OCI-LY1 (cell line): ENCODE measurements at regions not wholly inside any gene's neighbourhood (a gene's known extent, or its start where the extent isn't known, plus 50 kb on each side); places are given as distances from the start of the nearest gene placed in this dataset.

Experiments used
- H2AFZ ChIP-seq: fragments of 200-600 bp; sonication (generic), shearing (Covaris generic); 2 replicates; pipeline ENCODE4 v1.6.0; 2014; ENCODE audit warnings: antibody characterized with exemption, mild to moderate bottlenecking, low read length
- H3F3A ChIP-seq: fragments of 200-600 bp; sonication (generic), shearing (Covaris generic); 2 replicates; pipeline ENCODE4 v1.6.0; 2014; ENCODE audit warnings: mild to moderate bottlenecking, antibody characterized with exemption, low read length, moderate library complexity; ENCODE audit not compliant: insufficient read depth
- H3K27ac ChIP-seq: fragments of 200-600 bp; sonication (generic); 2 replicates; pipeline ENCODE4 v1.5.1; 2014; ENCODE audit warnings: low read length, mixed run types, mild to moderate bottlenecking, low read depth; ENCODE audit not compliant: poor library complexity, severe bottlenecking
- H3K27me3 ChIP-seq: fragments of 200-600 bp; sonication (generic); 2 replicates; pipeline ENCODE4 v1.6.0; 2014; ENCODE audit warnings: antibody characterized with exemption, mild to moderate bottlenecking, low read length, moderate library complexity; ENCODE audit not compliant: insufficient read depth
- H3K36me3 ChIP-seq: fragments of 200-600 bp; sonication (generic); 2 replicates; pipeline ENCODE4 v1.6.1; 2014; ENCODE audit warnings: mild to moderate bottlenecking, antibody characterized with exemption, low read length, moderate library complexity, mixed read lengths; ENCODE audit not compliant: insufficient read depth
- H3K4me1 ChIP-seq: fragments of 200-600 bp; sonication (generic); 2 replicates; pipeline ENCODE4 v1.5.1; 2014; ENCODE audit warnings: mild to moderate bottlenecking, low read length, moderate library complexity; ENCODE audit not compliant: insufficient read depth, severe bottlenecking
- H3K4me2 ChIP-seq: fragments of 200-600 bp; sonication (generic), shearing (Covaris generic); 2 replicates; pipeline ENCODE4 v1.6.1; 2014; ENCODE audit warnings: low read length
- H3K4me3 ChIP-seq: fragments of 200-600 bp; sonication (generic); 2 replicates; pipeline ENCODE4 v1.5.1; 2014; ENCODE audit warnings: low read length, low read depth, mild to moderate bottlenecking, mixed read lengths; ENCODE audit not compliant: poor library complexity, severe bottlenecking
- H3K79me2 ChIP-seq: fragments of 200-600 bp; shearing (Covaris generic); 2 replicates; pipeline ENCODE4 v1.6.1; 2016; ENCODE audit warnings: mixed run types, low read length, mixed read lengths; ENCODE audit not compliant: insufficient read depth
- H3K9ac ChIP-seq: fragments of 200-600 bp; sonication (generic), shearing (Covaris generic); 2 replicates; pipeline ENCODE4 v1.6.1; 2014; ENCODE audit warnings: mild to moderate bottlenecking, low read length, mixed read lengths
- H3K9me2 ChIP-seq: fragments of 200-600 bp; sonication (generic), shearing (Covaris generic); 2 replicates; pipeline ENCODE4 v1.6.1; 2014; ENCODE audit warnings: low read depth, mild to moderate bottlenecking, low read length, mixed read lengths
- H3K9me3 ChIP-seq: fragments of 200-600 bp; shearing (Covaris generic); 2 replicates; pipeline ENCODE4 v1.6.1; 2014; ENCODE audit warnings: low read length, mixed read lengths
- H4K20me1 ChIP-seq: fragments of 200-600 bp; sonication (generic), shearing (Covaris generic); 2 replicates; pipeline ENCODE4 v1.6.0; 2016; ENCODE audit warnings: mild to moderate bottlenecking, low read length; ENCODE audit not compliant: insufficient read depth
- EZH2 ChIP-seq: fragments of 200-600 bp; sonication (generic), shearing (Covaris generic); IDR thresholded peaks from 2 replicates; pipeline ENCODE4 v1.8.0; 2017; ENCODE audit warnings: borderline replicate concordance, mixed run types, mild to moderate bottlenecking, antibody characterized with exemption, low read length, moderate library complexity, mixed read lengths
- TF ChIP-seq, protein P1 (sequence below): fragments of 200-600 bp; sonication (generic), shearing (Covaris generic); IDR thresholded peaks from 2 replicates; pipeline ENCODE4 v1.5.1; 2017; ENCODE audit warnings: mild to moderate bottlenecking, antibody characterized with exemption, low read length, moderate library complexity, mixed read lengths

DNA sequence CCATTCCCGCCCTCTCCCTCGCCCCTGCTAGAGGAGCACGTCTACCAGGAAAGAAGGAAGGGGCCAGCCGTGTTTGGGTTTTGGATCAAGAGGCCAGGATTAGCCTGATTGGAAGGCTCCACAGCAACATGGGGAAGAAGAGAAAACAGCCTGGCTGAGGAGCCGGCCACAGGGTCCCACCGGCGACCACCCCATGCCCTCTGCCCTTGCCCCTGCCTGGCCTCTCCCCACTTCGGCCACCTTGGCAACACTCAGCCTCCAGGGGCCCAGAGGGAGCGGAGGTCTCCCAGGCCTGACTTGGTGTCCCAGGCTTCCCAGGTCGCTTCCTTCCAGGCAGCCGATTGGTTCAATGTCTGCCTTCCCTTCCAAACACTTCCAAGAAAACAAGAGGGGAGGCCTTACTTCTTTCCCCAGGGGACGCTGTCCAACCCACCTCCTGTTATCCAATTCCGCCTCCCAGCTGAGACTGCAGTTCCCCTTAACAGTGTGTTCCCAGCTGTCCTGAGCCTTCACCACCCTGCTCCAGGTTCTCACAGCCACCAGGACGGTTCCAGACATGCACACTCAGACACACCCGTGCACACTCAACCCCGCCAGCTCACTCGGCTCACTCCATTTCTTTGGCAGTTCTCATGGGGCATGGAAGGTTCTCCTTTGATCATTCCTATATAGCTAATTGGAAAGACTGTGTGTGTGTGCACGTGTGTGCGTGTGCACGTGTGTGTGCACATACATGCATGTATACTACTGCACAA lies 65.4 kb downstream of the RBFOX3 start:
- Histone ChIP-seq H3K27ac (no peak overlapping the region), H3K9ac (no peak overlapping the region), H2AFZ (no peak overlapping the region), H3K9me3 (no peaks in the 10 kb centered on the region), H3K36me3 (no peaks in the 10 kb centered on the region), H3K4me2 (no peak overlapping the region), H3K4me1 (no peaks in the 10 kb centered on the region), H4K20me1 (no peaks in the 10 kb centered on the region), H3K79me2 (no peaks in the 10 kb centered on the region), H3K9me2 (no peaks in the 10 kb centered on the region), H3K27me3 (no peaks in the 10 kb centered on the region), H3K4me3 (no peak overlapping the region), H3F3A (no peaks in the 10 kb centered on the region)
- TF ChIP-seq, protein P1, sequence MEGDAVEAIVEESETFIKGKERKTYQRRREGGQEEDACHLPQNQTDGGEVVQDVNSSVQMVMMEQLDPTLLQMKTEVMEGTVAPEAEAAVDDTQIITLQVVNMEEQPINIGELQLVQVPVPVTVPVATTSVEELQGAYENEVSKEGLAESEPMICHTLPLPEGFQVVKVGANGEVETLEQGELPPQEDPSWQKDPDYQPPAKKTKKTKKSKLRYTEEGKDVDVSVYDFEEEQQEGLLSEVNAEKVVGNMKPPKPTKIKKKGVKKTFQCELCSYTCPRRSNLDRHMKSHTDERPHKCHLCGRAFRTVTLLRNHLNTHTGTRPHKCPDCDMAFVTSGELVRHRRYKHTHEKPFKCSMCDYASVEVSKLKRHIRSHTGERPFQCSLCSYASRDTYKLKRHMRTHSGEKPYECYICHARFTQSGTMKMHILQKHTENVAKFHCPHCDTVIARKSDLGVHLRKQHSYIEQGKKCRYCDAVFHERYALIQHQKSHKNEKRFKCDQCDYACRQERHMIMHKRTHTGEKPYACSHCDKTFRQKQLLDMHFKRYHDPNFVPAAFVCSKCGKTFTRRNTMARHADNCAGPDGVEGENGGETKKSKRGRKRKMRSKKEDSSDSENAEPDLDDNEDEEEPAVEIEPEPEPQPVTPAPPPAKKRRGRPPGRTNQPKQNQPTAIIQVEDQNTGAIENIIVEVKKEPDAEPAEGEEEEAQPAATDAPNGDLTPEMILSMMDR, result no peak
- TF ChIP-seq EZH2, result no peak

DNA sequence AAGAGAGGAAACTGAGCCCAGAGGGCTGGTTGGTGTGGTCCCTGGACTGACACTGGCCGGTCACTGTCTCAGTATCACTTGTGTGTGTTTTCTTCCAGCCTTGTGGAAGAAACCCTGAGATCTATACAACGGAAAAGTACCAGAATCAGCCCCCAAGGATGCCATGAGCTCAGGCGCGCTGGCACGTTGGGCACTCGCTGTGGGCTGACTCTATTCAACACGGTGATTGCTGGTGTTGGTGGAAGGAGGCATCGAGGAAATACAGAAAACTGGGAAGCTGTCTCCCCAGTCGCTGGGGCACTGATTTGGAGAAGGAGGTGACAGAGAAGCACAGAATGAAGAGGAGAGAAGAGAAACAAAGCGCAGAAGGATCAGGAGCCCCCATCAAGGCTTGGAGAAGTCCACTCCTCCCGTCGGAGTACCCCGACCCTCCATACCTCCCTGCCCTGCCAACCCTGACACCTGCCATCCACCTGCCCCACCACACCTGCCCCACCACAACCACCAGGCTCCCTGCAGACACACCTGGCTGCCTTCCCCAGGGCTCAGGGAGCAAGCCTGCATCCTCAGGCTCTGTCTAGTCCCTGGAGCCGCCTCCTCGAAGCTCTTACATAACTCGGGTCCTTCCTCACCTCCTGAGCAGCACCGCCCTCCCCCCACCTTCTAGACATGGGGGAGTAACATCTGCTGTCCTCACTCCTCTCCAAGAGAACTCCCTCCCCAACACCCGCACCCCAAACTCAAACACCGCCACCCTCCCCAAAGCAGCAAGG lies 66.5 kb downstream of the RBFOX3 start:
- H3K79me2 ChIP-seq, result no peaks in the 10 kb centered on the region
- no peak overlapping the region for H3K9ac ChIP-seq
- no peaks in the 10 kb centered on the region for H3F3A ChIP-seq
- H3K9me3 ChIP-seq, result no peaks in the 10 kb centered on the region
- TF ChIP-seq, protein P1, result no peak
- no peak for TF ChIP-seq EZH2
- H2AFZ ChIP-seq, result no peak overlapping the region
- H3K9me2 ChIP-seq, result no peaks in the 10 kb centered on the region
- no peak overlapping the region for H3K27ac ChIP-seq
- H4K20me1 ChIP-seq, result no peaks in the 10 kb centered on the region
- H3K36me3 ChIP-seq, result no peaks in the 10 kb centered on the region
- H3K27me3 ChIP-seq, result peaks cover 5% of the 10 kb centered on the region; the same call in 1 of the 2 replicates
- no peak overlapping the region for H3K4me3 ChIP-seq
- no peaks in the 10 kb centered on the region for H3K4me1 ChIP-seq
- H3K4me2 ChIP-seq, result no peak overlapping the region

DNA sequence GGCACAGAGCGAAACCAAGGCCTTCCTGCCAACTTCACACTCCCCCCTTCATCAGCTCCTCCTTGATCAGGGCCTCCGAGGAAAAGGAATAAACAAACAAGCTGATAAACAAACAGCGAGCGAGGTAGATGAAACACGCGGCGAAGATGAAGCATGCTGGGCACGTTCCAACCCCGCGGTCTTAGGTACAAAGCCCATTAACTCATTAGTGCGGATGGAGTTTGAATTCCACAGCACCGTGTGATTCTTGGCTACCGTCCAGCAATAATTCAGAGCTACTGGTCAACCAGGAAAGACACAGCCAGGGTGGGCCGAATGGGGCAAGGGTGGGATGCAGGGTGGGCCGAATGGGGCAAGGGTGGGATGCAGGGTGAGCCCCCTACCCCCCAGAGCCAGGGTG lies 67.3 kb downstream of the RBFOX3 start:
- Histone ChIP-seq H3K36me3 (no peaks in the 10 kb centered on the region), H3K27me3 (peaks cover 5% of the 10 kb centered on the region; the same call in 1 of the 2 replicates), H3K79me2 (no peaks in the 10 kb centered on the region), H3K9ac (no peak overlapping the region), H3K4me3 (no peak overlapping the region), H3F3A (no peaks in the 10 kb centered on the region), H3K4me1 (no peaks in the 10 kb centered on the region), H2AFZ (no peak overlapping the region), H4K20me1 (no peaks in the 10 kb centered on the region), H3K27ac (no peak overlapping the region), H3K9me3 (no peaks in the 10 kb centered on the region), H3K9me2 (no peaks in the 10 kb centered on the region), H3K4me2 (no peak overlapping the region)
- TF ChIP-seq, protein P1, result no peak
- no peak for TF ChIP-seq EZH2
